GM21367 (cell line): ENCODE measurements at regions not wholly inside any gene's neighbourhood (a gene's known extent, or its start where the extent isn't known, plus 50 kb on each side); places are given as distances from the start of the nearest gene placed in this dataset.
"Not testable (repeated sequence)": the region's sequence is repeated elsewhere in the genome, so short reads cannot be mapped to it uniquely, and the experiment has no call there.

Experiments used
- ATAC-seq: cut with Tn5 transposase; IDR thresholded peaks from one replicate; pipeline ENCODE4 v1.9.1; 2021; ENCODE audit not compliant: unreplicated experiment

DNA sequence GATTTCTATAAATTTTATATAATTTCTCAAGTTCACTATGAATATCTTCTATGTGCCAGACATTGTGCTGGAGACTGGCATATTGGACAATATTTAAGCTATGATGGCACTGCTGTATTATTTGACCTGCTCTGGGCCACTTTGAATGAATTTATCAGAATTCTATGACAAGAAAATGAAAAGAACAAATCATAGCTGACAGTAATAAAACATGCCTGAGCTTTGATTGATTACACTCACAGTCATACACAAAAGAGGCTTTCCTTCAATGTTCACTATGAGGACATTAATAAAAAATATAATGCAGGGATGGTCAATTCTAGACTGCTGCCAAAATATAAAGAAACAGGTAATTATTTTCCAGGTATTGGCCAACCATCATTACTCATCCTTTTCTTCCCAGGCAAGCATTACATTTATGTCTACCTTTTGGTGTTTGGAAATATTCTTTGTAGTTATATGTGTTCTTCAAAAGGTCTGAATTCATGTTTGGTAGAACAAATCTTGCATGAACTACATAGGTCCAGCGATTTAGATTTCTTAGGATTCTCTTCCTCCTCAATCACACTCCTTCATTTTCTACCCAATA is 81.0 kb upstream of the ALCAM start:
- ATAC-seq = no peak

DNA sequence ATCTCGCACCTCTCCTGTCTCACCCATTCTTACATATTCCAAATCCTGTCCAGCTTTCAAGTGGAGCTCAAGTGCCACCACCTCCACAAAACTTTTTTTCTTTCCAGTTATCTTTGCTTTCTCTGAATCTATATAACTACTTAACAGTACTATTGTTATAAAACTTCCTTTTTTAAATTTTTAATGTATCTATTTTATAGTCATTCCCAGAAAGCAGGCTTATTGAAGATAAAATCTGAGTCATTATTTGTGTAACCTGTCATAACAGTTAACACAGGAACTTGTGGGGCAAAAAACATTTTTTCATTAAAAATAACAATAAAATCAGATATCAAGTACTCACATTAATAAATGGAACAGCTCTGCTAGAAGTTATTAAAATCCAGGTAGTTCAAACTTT is 73.3 kb upstream of the ALCAM start:
- no peak for ATAC-seq

DNA sequence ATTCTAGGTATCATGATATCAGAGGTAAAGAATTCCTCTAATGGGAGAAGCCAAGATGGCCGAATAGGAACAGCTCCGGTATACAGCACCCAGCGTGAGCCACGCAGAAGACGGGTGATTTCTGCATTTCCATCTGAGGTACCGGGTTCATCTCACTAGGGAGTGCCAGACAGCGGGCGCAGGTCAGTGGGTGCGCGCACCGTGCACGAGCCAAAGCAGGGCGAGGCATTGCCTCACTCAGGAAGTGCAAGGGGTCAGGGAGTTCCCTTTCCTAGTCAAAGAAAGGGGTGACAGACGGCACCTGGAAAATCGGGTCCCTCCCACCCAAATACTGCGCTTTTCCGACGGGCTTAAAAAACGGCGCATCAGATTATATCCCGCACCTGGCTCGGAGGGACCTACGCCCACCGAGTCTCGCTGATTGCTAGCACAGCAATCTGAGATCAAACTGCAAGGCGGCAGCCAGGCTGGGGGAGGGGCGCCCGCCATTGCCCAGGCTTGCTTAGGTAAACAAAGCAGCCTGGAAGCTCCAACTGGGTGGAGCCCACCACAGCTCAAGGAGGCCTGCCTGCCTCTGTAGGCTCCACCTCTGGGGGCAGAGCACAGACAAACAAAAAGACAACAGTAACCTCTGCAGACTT is 70.4 kb upstream of the ALCAM start:
- ATAC-seq = not testable (repeated sequence)

DNA sequence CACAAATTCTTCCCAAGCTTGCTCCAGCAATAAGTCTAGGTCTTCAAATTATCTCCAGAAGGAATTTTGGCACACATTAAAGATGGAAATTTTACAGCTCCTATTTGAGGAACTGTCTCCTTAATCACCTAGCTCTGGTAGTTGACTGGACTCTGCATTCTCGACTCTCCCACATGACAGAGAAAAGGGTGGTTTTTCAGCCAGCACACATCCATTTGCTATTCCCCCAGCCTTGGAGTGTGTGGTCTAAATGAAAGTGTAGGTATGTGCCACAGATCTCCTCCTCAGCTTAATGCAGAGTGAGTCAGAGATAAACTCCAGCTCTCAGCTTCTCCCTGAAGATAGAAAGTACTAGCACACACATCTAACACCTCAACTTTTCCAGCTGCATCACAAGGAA is 62.2 kb upstream of the ALCAM start:
- ATAC-seq = no peak

DNA sequence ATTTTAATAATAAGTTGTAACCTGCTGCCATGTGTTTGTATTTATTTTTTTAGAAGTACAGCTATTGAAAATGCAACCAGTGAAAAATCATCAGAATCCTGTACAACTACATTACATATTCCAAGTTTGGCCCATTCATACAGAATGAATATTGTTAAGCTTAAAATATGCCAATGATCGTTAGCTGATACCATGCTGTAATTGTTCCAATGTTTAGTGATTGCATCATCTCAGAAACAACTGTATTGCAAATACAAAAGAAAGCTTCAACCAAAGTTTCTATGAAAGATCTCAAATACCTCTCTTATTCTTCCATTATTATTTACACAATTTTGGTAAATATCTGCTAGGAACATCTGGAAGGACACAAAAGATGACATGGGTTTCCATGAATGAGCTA is 51.6 kb upstream of the ALCAM start:
- no peak for ATAC-seq

DNA sequence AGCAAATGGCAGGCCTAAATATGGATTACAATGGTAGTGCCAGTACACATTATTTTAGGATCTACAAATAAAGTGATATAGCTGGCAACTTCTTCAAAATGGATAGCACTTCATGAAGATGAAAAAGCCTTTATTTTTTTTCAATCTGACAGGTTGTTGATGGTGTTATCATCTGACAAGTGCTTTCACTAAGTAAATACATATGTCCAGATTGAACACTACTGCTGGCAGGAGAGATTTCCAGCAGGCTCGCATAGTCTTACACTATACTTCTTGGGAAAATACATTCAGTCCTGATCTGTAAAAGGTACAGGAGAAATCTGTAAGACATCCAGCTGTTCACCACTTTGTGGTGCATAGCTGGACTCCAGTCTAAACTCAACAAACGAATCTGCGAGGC is 50.9 kb upstream of the ALCAM start:
- ATAC-seq = no peak

DNA sequence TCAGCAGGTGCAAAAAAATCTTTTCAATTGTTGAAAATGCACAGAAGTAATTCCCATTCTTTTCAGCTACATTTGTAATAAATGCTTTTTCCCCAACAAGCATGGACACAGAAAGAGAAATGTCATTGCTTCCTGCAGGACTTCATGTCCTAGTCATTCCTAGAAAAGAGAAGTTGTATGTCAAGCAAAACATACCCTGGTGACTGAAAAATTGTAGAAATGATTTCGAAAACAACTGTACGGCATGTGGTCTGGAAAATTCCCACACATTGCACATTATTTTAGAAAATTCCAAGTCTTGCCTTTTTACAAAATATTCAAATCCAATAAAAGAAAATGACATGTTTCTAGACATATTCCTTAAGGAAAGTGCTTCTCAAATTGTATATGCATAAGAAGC is 50.4 kb upstream of the ALCAM start:
- ATAC-seq = no peak
